Anterior cingulate cortex (tissue), 58 donors: ENCODE measurements at regions not wholly inside any gene's neighbourhood (a gene's known extent, or its start where the extent isn't known, plus 50 kb on each side); places are given as distances from the start of the nearest gene placed in this dataset.
"Not testable (repeated sequence)": the region's sequence is repeated elsewhere in the genome, so short reads cannot be mapped to it uniquely, and the experiment has no call there.

ENCODE experiments used
- DNase-seq, 58 donors: peaks; one replicate each; lab custom pipeline; 2025; lab: John Stamatoyannopoulos, UW

DNA sequence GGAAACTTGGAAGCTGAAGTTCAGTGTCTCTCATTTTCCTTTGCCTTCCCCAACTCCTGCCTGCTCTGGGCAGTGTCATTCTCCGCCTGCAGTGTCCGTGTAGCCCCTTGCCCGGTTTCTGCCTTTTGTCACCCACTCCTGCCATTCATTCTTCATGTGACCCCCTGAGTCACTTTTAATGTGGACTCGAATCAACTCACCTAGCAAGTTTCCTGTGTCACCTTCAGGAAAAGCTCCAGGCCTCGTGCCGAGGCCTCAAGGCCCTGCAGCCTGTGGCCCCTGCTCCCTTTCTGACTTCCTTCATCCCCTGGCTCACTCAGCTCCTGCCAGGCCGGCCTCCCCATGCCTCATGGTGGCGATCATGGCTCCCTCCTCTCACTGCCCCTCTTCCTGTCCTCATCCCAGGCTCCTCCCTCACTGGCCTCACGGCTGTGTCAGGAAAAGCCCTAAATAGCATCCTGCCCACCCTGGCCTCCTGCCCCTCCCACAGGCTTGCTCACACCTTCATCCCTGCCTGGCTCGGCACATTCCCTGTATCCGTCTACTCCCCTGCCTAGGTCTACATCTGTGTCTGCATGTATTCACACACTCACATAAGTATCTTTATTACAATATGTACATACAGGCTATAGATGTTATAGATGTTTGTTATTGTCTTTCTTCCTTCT, 294.9 kb downstream of the MED10 start:
- peak in 2 of 58 donors; percentile 5 for DNase-seq

DNA sequence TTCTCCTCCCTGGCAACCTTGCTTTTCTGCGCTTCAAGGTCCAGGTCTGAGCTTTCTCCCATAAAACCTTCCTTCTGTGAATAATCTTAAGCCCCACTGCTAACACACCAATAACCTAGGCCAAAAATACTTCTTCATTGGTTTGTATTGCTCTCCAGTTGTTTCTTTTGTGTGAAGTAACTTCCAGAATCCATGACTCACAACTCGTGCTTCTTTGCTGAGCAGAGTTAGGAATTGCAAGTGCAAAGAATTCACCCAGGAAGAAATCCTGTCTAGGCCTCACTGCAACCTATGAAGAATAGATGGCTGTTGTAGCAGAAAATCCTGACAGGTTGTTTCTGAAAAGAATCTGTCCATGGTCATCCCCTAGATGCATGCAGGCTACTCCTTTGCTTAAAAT, 295.7 kb downstream of the MED10 start:
- DNase-seq: no peak

DNA sequence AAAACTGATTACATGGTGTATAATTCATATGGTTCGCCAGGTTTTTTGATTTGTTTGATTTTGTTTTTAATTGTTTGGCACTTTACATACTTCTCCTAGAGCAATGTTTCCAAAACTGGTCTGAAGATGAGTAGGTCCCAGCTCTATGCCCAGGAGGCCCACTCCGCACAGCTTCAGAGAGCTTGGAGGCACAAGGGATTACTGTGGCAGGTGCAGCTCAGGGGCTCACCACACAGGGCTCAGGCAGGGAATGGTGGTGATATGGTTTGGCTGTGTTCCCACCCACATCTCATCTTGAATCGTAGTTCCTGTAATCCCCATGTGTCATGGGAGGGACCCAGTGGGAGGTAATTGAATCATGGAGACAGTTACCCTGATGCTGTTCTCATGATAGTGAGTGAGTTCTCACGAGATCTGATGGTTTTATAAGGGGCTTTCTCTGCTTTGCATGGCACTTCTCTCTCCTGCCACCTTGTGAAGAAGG, 296.6 kb downstream of the MED10 start:
- DNase-seq: no peak

DNA sequence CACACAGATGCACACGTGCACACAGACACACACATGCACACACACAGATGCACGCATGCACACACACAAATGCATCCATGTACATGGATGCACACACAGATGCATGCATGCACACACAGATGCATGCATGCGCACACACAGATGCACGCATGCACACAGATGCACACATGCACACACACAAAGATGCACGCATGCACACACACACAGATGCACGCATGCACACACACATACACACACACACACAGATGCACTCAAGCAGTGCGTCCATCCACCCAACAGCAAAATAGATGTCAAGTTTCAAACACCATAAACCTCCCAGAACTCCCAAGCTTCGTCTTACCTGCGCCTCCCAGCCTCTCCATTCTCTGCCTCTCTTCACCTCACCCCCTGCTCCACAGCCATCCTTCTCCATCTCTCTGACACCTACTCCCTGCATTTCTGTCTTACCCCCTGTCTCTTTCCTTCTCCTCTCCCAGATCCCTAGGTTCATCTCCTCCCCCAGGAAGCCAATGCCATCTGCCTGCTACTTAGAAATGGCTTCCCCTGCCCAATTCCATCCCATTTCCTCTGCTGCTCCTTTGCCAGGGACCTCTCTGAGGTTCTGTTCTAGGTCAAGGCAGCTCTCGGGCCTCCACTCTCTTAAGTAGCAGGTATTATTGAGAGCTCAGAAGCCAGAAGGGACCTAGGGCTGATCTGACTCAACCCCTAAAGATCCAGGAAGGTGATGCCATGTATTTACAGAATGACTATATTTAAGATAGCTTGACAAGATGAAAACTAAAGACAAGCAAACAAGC, 297.2 kb downstream of the MED10 start:
- DNase-seq: no peak

DNA sequence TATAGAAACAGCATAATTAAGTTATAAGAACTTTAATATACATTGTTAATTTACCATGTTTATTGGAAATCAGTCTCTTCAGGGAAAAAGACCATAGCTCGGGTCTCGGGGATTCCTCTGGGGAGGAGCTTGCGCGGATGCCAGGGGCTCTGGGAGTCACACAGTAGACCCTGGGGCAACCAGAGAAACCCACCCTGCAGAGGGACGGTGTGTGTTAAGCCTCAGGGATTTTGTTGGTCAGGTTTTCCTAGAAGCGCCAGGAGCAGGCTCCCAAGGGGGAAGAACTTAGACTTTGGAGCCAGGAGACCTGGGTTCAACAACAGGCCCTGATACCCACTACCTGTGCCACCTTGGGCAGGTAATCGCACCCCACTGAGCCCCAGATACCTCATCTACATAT, 297.9 kb downstream of the MED10 start:
- no peak for DNase-seq

DNA sequence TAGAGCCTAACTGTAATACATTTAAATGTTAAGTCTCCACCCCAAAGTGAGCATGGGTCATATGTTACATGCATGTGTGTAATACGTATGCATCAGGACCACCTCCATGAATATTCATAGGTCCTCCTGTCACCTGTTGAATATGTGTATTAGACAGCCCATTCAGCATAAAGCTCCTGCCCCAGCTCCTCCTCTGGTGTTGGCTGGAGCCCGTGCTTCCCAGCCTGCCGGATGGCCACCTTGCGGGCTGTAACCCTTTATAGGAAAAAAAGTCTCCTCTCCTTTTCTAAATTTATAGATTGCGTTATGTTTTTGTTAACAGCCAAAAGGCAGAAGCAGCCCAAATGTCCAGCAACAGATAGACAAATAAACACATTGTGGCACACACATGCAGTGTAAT, 299.5 kb downstream of the MED10 start:
- DNase-seq: no peak

DNA sequence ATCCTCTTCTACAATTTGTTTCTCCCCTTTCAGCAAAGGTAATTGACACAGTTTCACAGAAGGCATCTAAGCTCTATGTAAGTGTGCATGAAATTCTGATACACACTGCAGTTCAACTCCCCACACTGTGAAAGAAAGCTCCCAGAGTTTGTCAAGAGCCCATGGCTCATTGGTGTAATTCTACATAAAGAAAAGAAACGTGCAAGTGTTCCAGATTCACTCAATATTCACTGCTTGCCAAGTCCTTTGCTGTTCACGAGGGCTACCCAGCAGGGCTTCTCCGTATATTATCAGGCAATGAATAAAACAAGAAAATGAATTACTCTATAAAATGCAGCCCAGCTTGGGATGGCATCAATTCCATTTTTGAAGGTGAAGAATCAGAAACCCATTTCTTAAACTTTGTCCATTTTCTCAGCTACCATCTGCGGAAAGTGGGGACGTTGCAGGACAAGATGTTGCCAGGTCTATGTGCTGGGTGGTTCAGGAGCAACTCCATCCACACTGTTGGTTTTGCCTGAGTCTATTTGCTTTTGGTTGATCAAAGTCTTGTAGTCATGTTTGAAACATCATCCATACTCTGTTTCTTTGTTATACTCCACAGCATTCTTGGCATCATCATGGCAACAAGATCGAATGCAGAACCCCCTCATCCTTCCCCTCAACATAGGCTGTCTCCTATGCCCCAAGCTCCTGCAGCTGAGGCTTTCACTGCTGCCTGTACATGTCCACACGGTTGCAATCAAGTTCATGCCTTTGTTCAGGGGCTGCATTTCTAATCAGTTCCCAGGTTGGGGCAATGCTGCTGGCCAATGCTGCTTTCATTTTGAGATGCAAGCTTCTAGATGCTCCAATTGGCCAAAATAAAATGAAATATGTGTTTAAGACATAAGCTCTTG, 301.8 kb downstream of the MED10 start:
- DNase-seq: no peak

DNA sequence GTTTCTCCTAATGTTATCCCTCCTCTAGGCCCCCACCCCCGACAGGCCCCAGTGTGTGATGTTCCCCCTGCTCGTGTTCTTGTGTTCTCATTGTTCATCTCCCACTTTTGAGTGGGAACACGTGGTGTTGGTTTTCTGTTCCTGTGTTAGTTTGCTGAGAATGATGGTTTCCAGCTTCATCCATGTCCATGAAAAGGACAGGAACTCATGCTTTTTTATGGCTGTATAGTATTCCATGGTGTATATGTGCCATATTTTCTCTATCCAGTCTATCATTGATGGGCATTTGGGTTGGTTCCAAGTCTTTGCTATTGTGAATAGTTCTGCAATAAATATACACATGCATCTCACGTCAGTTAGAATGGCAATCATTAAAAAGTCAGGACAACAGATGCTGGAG, 305.9 kb downstream of the MED10 start:
- DNase-seq: not testable (repeated sequence)

DNA sequence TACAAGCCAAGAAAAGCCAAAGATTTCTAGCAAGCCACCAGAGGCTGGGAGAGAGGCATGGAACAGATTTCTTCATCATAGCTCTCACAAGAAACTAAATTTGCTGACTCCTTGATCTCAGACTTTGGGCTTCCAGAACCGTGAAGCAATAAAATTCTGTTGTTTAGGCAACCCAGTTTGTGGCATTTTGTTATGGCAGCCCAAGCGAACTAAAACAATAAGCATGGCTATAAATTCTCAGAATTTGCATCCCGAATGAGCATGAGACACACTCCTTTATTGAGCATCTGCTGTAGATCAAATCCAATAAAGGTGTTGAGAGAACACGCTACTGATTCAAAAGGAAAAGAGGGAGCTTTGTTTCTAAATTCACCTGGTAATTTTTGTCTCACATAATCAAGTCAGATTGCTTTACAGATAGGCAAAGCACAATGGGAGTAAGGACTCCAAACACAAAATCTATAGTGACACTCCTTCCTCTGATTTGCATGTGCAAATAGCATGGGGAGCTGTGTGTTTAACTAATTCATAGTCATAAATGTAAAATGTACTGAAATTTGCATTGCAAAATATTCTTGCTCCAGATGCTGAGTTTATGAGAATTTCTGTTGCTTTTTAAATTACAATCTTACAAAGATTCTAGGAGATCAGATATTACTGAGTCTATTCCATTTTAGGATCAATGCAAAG, 308.7 kb downstream of the MED10 start:
- no peak for DNase-seq

DNA sequence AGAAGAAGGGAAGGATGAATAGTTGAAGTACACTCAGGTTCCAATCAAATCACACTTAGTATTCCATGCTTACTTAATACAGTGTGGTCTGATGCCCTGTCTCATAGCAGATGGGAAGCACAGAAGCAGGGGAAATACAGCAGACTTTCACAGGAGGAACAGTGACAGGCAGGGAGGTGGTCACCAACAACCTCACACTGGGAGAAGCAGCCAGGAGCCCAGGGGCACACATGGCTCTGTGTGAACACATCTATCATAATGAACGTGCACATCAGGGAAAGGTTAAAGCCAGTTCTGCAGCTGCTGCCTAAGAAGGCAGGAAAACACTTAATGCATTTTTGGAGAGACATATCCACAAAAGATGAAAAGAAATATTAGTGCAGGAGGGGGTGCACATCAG, 312.3 kb downstream of the MED10 start:
- no peak for DNase-seq

DNA sequence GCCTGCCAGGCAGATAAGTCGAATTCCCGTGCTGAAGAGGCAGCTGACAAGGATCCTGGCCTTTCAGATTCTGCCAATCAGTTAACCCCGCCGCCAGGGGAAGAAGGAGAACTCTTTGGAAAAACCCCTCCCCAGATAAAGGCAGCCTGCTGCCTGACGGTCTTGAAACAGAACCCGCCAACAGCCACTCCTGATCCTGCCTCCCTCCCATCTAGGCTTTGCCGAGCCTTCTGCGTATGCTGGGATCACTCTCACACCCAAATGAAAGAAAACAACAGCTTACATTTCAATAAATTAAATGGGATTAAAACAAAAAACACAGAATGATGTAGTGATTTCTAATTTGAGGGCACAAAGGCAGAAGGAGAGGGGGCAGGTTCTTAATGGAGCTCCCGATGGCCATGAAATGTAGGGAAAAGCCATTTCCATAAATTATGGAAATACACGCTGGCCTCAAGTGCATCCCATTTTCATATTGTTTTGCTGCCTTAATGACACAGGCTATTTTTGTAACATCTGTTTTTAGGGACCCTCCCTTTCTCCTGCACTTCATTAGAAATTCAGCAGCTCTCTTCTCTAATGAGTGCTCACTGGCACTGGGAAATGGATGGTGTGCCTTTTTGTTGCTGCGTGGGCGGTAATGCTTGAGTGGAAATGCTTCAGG, 319.1 kb downstream of the MED10 start:
- no peak for DNase-seq

DNA sequence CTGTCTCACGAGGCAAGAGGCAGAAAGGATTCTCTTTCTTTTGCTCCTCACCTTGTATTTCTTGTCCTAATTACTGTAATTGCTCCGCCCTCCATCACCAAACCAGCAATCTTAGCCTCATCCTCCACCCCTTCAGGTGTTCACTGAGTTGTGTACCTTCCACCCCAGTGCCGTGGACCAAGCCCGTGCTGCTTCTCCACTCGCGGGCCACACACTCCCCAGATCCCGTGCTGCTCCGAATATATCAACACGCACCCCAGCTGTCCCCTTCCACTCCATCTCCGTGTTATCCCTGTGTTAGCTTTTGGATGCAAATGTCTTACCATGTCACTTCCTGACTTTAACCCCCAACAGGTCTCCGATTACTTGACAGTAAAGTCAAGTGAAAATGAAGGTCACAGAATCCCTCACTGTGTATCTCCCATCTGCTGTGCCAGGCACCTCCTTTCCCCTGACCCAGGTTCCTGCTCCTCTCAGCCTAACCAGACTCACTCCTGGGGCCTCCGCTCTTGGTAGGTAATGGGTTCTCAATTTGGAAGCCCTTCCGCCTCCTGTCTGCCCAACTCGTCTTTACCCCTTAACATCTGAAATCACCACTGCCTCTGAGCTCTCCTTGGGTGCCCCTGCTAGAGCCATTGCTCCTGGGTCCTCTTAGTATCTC, 320.2 kb downstream of the MED10 start:
- DNase-seq: no peak

DNA sequence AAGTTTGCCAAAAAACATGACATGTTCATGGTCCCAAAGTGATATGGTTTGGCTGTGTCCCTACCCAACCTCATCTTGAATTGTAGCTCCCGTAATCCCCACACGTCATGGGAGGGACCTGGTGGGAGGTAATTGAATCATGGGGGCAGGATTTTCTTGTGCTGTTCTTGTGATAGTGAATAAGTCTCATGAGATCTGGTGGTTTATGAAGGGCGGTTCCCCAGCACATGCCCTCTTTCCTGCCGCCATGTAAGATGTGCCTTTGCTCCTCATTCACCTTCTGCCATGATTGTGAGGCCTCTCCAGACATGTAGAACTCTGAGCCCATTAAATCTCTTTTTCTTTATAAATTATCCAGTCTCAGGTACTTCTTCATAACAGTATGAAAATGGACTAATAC, 322.1 kb downstream of the MED10 start:
- DNase-seq: no peak

DNA sequence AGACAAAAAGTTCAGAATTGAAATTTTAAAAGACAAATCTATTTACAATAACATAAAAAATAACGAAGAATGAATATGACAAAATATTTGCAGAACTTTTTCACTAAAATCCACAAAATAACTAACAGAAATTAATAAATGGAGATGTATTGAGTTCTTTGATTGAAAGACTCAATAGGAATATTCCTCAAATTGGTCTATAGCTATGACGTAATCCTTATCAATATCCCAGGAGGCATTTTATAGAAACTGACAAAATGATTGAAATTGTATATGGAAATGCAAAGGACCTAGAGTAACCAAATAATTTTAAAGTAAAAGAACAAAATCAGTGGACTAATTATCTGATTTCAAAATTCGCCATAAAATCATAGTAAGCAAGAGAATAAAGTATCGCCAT, 328.7 kb downstream of the MED10 start:
- DNase-seq: no peak

DNA sequence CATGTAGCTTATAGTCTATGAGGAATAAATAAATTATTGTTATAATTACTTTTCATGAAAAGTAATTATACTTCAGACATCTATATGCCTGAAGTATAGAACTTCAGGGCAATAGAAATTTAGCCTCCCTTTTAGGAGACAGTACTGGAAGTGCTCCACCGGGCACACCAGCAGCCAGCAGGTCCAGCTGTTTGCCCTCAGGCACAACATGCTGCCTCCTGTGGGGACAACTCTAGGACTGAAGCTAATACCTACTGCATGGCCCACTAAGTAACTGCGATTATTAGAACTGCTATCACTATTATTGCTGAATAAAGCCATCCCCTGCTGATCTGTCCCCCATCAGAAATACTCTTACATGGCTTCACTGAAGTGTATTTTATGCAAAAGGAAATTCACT, 329.6 kb downstream of the MED10 start:
- DNase-seq: no peak

DNA sequence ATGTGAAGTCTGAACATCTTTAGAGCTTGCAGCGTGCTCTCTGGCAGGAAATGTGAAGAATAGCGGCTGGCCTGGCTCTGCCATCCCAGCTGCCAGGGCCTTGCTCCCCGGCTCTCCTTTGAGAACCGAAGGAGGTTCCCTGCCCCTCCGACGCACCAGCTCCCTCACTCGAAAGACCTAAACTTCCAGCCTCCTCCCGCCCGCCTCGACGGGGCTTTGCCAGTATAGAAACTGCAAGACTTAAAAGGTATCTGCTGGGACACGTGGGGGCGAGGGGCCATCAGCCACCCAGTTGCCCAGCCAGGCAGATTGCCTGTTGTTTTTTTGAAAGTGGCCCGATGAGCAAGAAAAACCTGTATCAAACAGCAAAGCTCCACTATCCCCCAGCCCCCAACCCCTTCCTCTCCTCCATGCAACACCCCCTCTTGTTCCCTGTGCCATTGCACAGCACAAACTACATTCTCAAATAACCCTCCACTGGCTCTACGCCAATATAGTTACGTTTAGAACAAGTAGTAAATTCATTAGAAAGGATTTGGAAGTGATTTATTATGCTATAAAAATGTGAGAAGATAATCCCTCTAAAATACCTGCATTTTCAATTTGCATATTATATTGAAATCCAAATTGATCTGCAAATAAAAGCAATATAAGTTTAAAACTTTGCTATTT, 331.9 kb downstream of the MED10 start:
- DNase-seq: no peak

DNA sequence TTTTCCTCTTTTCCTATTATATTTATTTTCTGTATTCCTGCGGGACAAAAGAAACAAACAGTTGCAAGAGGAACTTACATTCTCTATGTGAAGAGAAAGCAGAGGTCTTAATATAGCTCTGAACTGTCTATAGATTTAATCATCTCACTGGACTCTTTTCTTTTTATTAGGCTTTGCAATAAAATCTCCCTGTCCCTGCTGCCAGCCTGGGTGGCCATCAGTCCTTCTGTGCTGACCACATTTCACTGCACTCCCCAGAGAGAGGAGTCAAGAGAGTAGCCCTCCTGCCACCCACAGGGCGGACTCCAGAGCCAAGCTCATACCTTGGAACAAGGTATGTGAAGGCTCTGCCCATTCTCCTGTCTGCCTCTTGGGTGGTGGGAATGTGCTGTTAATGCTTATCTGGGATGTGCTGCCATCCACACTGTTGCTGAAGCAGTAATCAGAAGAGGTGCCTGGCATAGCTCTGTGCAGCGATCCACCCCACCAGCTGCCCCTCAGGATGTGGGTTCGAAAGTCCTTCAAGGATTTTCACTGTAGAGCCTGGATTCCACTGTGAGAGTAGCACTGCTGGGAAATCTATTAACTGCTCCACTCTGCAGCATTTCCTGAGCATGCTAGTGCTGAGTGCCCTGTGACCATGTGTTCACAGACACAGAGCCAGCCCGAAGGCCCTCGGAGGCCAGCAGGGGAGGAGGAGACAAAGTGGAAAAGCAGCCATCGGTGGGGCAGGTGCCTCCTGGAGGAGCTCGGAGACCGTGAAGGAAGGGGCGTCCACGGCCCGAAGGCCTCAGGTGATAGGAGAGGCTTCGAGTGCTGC, 334.6 kb downstream of the MED10 start:
- DNase-seq: no peak

DNA sequence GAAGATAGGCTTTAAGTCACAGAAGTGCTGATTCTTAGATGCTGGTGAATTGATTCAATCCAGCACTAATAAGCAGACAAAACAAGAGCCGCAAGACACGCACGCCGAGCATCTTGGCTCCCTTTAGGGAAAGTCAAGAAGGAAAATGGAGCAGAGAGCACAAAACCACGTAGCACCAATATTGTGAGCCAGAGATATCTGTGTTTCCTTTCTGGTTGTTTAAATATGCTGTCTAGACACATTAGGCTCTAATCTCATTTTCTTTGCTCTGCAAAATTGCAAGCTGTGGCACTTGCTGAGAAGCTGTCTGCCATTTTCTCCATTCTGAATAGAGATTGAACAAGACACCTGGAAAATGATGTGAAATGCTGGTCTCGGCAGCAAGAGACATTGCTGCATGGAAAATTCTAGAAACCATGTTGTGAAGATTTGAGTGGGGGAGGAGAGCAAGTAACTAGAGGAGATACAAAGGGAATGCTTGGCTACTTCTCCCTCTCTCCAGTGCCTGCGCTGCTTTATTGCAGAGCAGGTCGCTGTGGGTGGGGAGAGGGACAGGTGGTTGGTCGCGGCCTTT, 336.3 kb downstream of the MED10 start:
- no peak for DNase-seq
